ENCODE measurements at regions not wholly inside any gene's neighbourhood (a gene's known extent, or its start where the extent isn't known, plus 50 kb on each side); places are given as distances from the start of the nearest gene placed in this dataset.

DNA sequence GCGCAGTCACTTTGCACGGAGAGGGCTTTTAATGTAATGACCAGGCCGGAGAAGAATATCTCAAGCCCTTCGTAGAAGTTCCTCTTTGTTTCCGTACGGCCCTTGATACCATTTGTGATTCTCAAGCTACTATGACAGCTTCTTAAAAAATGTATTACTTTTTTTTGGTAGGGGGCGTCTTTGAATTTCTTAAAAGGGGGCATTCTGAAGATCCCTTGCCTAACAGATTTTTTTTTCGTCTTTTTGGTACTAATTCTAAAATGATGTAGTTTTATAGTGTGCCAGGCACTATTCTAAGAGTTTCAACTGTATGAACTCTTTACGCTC, 614.0 kb downstream of the MCTP2 start:
- TF ChIP-seq, protein P1, sequence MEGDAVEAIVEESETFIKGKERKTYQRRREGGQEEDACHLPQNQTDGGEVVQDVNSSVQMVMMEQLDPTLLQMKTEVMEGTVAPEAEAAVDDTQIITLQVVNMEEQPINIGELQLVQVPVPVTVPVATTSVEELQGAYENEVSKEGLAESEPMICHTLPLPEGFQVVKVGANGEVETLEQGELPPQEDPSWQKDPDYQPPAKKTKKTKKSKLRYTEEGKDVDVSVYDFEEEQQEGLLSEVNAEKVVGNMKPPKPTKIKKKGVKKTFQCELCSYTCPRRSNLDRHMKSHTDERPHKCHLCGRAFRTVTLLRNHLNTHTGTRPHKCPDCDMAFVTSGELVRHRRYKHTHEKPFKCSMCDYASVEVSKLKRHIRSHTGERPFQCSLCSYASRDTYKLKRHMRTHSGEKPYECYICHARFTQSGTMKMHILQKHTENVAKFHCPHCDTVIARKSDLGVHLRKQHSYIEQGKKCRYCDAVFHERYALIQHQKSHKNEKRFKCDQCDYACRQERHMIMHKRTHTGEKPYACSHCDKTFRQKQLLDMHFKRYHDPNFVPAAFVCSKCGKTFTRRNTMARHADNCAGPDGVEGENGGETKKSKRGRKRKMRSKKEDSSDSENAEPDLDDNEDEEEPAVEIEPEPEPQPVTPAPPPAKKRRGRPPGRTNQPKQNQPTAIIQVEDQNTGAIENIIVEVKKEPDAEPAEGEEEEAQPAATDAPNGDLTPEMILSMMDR (IDR thresholded peaks at IDR 0.05), result no peak
- no peak for TF ChIP-seq POLR2A (IDR thresholded peaks at IDR 0.05)

All from uterus (tissue), 2 donors.